Activated naive CD8-positive, alpha-beta T cell treated with anti-CD3 and anti-CD28 coated beads for 36 hours (primary cell): ENCODE measurements at regions not wholly inside any gene's neighbourhood (a gene's known extent, or its start where the extent isn't known, plus 50 kb on each side); places are given as distances from the start of the nearest gene placed in this dataset.

Experiments
- DNase-seq: peaks from one replicate; pipeline ENCODE4 v3.0.0; 2021
- H3K27ac Mint-ChIP-seq: one replicate; pipeline ENCODE4 v1.8.0; 2022; ENCODE audit warnings: mild to moderate bottlenecking, moderate library complexity, mixed read lengths
- H3K27me3 Mint-ChIP-seq: one replicate; pipeline ENCODE4 v1.8.0; 2022; ENCODE audit warnings: mild to moderate bottlenecking, mixed read lengths
- H3K36me3 Mint-ChIP-seq: one replicate; pipeline ENCODE4 v1.8.0; 2021; ENCODE audit warnings: mild to moderate bottlenecking, mixed read lengths
- H3K4me1 Mint-ChIP-seq: one replicate; pipeline ENCODE4 v1.8.0; 2021; ENCODE audit warnings: mixed read lengths
- H3K4me3 Mint-ChIP-seq: one replicate; pipeline ENCODE4 v1.8.0; 2022; ENCODE audit warnings: mild to moderate bottlenecking, moderate library complexity, mixed read lengths
- H3K9me3 Mint-ChIP-seq: one replicate; pipeline ENCODE4 v1.8.0; 2022; ENCODE audit warnings: mixed read lengths

DNA sequence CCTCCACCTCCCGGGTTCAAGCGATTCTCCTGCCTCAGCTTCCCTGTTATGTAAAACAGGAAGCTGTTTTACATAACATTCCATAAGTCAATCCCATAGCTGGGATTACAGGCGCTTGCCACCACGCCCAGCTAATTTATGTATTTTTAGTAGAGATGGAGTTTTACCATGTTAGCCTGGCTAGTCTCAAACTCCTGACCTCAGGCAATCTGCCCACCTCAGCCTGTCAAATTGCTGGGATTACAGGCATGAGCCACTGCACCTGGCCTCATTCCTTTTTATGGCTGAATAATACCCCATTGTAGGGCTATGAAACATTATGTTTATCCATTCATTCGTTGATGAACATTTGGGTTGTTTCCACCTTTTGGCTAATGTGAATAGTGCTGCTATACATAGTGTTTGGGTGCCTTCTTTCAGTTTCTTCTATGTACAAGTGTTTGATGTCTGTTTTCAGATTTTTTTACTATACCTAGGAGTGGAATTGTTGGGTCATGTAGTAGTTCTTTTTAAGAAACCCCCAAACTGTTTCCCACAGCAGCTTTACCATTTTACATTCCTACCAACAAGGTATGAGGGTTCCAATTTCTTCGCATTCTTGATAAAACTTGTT, 138.7 kb upstream of the COL21A1 start:
- H3K4me1 Mint-ChIP-seq: no peaks in the 10 kb centered on the region
- DNase-seq: no peak
- peaks cover 9% of the 10 kb centered on the region for H3K9me3 Mint-ChIP-seq
- H3K27me3 Mint-ChIP-seq: peaks cover 31% of the 10 kb centered on the region
- no peak overlapping the region for H3K4me3 Mint-ChIP-seq
- H3K36me3 Mint-ChIP-seq: no peaks in the 10 kb centered on the region
- no peak overlapping the region for H3K27ac Mint-ChIP-seq

DNA sequence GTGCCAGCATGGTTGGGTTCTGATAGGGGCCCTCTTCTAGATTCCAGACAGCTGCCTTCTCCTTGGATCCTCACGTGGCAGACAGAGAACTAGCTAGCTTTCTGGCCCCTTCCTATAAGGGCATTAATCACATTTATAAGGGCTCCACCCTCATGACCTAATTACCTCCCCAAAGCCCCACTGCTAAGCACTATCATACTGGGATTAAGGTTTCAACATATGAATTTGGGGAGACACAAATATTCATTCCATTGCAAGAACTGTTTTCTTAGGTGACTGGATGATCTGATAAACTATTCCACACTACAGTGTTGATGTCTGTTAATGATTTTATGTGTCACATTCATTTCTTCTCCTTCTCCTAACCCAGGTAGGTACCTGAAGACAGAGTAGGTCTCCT, 135.8 kb upstream of the COL21A1 start:
- Mint-ChIP-seq H3K36me3 (no peaks in the 10 kb centered on the region), H3K27ac (no peak overlapping the region), H3K4me1 (no peaks in the 10 kb centered on the region), H3K4me3 (no peak overlapping the region), H3K27me3 (peaks cover 8% of the 10 kb centered on the region), H3K9me3 (no peaks in the 10 kb centered on the region)
- DNase-seq: no peak

DNA sequence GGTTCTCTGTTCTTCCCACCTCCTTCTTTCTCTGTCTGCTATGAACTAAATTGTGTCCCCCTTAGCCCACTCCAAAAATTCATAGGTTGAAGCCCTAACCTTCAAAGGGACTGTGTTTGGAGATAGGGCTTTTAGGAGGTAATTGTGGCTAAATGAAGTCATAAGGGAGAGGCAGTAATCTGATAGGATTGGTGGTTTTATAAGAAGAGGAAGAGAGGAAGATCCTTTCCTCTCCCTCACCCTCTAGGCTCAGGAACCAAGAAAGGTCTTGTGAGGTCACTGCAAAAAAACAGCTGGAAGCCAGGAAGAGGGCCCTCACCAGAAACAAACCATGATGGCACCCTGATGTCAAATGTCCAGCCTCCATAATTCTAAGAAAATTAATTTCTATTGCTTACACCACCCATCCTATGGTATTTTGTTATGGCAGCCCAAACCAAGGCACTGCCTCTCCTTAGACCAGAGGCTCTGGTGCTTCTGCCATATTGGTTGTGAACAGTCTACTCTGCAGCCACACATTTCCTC, 135.1 kb upstream of the COL21A1 start:
- Mint-ChIP-seq H3K4me3 (no peak overlapping the region), H3K4me1 (no peaks in the 10 kb centered on the region), H3K27ac (no peak overlapping the region), H3K36me3 (no peaks in the 10 kb centered on the region), H3K9me3 (no peaks in the 10 kb centered on the region), H3K27me3 (peaks cover 7% of the 10 kb centered on the region)
- no peak for DNase-seq

DNA sequence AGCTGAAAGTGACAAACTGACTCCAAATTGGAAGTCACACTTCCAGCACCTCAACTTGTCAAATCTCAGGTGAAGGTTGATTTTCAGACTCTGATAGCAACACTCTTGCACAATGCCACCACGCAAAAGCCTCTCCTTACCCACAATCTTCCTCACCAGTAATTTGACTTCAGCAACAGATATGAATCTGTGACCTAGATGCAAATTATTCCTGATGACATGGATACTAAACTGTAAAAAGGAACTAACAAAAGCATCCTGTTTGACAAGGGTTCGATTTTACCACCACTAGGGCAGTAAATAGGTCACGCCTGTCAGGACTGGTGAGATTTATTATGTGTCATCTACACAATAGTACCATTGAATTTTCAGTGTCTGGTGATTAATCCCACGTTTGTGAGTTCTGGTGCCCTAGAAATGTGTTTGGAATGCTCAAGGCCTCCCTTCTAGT, 134.4 kb upstream of the COL21A1 start:
- DNase-seq: no peak
- H3K4me3 Mint-ChIP-seq: no peak overlapping the region
- no peak overlapping the region for H3K27ac Mint-ChIP-seq
- H3K9me3 Mint-ChIP-seq: no peaks in the 10 kb centered on the region
- H3K36me3 Mint-ChIP-seq: no peaks in the 10 kb centered on the region
- H3K27me3 Mint-ChIP-seq: peaks cover 7% of the 10 kb centered on the region
- H3K4me1 Mint-ChIP-seq: no peaks in the 10 kb centered on the region

DNA sequence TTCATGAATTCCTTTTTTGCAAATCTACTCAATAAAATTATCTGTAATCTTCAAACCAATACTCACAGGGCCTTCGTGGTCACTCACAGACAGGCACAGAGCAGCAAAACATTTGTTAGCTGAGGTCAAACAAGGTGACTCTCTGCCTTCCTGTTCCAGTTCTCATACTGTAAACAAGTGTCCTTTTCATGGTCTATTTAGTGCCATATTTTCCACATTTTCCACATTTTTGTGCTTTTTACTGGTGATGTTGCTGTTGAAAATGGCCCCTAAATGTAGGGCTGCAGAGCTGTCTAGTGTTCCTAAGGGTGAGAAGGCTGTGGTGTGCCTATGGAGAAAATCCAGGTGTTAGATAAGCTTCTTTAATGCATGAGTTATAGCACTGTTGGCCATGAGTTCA, 133.1 kb upstream of the COL21A1 start:
- Mint-ChIP-seq H3K27ac (no peak overlapping the region), H3K4me1 (no peaks in the 10 kb centered on the region), H3K27me3 (peaks cover 7% of the 10 kb centered on the region)

DNA sequence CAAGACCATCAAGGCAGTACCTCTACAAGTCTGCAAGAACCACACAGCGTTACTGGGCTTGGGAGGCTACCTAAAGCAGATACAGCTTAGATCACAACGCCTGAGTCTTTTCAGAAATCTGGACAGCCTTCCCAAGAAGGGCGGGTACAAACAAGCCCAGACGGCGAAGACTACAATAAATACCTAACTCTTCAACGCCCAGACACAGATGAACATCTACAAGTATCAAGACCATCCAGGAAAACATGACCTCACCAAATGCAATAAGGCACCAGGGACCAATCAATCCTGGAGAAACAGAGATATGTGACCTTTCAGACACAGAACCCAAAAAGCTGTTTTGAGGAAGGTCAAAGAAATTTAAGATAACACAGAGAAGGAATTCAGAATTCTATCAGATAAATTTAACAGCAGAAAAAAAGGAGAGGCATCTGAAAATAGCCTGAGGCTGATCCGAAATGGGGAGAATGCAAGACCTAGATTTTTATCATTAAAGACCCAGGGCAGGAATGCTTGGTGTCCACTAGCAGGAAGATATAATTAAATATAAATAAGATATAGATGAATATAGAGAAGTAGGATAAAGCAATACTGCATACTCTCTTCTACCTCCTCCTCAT, 131.7 kb upstream of the COL21A1 start:
- H3K4me3 Mint-ChIP-seq: no peak overlapping the region
- H3K9me3 Mint-ChIP-seq: no peaks in the 10 kb centered on the region
- H3K4me1 Mint-ChIP-seq: no peaks in the 10 kb centered on the region
- H3K27ac Mint-ChIP-seq: no peak overlapping the region
- H3K27me3 Mint-ChIP-seq: peaks cover 8% of the 10 kb centered on the region
- H3K36me3 Mint-ChIP-seq: no peaks in the 10 kb centered on the region
- DNase-seq: no peak

More for the DNA sequence above, 133.1 kb upstream of the COL21A1 start:
- DNase-seq: no peak
- H3K36me3 Mint-ChIP-seq: no peaks in the 10 kb centered on the region
- no peak overlapping the region for H3K4me3 Mint-ChIP-seq
- no peaks in the 10 kb centered on the region for H3K9me3 Mint-ChIP-seq

DNA sequence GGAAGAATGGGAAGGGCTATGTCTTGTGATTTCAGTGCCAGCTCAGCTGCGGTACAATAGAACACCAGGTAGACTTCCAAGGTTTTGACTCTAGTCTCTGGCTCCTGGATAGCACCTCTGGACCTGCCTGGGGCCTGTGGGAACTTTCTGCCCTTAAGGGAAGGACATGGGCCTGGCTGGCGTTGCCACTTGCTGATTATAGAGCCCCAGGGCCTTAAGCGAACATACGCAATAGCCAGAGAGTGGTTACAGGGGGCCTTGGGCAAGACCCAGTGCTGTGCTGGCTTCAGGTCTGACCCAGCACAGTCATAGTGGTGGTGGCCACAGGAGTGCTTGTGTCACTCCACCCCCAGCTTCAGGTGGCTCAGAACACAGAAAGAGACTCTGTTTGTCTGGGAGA, 131.1 kb upstream of the COL21A1 start:
- H3K36me3 Mint-ChIP-seq: no peaks in the 10 kb centered on the region
- DNase-seq: no peak
- no peak overlapping the region for H3K4me3 Mint-ChIP-seq
- H3K27me3 Mint-ChIP-seq: peaks cover 8% of the 10 kb centered on the region
- H3K27ac Mint-ChIP-seq: no peak overlapping the region
- no peaks in the 10 kb centered on the region for H3K4me1 Mint-ChIP-seq
- H3K9me3 Mint-ChIP-seq: no peaks in the 10 kb centered on the region

DNA sequence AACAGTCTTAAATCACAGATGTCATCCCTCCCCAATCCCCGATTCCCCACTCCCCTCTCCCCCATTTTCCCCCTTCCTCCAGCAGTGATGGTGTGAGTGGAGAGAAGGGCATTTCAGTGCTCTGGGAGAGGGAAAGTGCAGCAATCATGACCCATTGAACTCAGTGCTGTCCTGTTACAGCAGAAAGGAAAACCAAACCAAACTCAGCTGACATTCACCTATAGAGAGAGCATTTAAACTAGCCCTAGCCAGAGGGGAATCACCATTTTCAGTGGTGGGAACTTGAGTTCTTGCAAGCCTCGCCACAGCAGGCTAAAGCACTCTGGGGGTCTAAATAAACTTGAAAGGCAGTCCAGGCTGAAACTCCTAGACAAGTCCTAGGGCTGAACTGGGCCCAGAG, 129.9 kb upstream of the COL21A1 start:
- Mint-ChIP-seq H3K9me3 (no peaks in the 10 kb centered on the region), H3K4me1 (no peaks in the 10 kb centered on the region), H3K4me3 (no peak overlapping the region), H3K27ac (no peak overlapping the region), H3K27me3 (peaks cover 4% of the 10 kb centered on the region), H3K36me3 (no peaks in the 10 kb centered on the region)
- no peak for DNase-seq

DNA sequence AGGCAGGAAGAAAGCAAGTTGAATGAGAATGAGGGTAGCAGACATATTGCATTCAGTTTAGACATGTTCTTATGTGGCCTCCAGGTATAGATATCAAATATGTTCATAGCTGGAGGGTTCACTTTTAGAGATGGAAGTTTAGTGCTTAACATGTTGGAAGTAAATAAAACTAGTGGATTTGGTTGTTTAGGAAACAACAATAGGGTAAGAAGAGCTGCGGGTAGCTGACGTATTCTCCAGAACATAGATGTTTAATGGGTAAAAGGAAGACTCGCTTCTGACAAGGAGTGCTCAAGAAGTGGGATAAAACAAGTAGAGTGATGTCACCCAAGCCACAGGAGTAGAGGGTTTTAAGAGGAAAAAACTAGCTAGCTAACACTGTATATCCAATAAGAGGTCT, 128.4 kb upstream of the COL21A1 start:
- Mint-ChIP-seq H3K4me1 (no peaks in the 10 kb centered on the region), H3K27ac (no peak overlapping the region), H3K9me3 (no peaks in the 10 kb centered on the region), H3K27me3 (peaks cover 4% of the 10 kb centered on the region), H3K4me3 (no peak overlapping the region), H3K36me3 (no peaks in the 10 kb centered on the region)
- DNase-seq: no peak

DNA sequence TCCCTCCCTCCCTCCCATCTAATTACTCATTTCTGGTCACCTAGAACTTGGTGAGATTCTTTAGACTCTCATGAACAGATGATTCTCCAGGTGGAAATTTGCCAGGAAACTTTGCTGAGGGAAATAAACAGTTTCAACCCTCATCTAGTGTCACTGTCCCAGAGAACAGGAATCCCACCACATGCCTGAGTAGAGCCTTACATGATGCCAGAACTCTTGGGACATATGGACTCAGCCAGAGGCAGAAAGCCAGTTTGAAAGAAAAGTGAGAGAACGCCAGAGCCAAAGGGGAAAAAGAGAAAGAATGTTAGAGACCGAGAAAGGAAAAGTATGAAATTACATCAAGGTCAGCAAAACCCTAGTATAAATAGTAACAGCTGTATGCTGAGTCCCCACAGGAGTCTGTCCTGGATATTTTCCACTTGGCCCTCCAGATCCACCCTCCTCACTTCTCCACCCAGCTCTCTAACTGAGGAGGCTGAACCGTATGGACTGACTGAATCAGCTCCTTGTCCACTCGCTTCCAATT, 127.5 kb upstream of the COL21A1 start:
- Mint-ChIP-seq H3K27ac (no peak overlapping the region), H3K4me1 (peaks cover 5% of the 10 kb centered on the region), H3K9me3 (no peaks in the 10 kb centered on the region), H3K4me3 (no peak overlapping the region), H3K36me3 (no peaks in the 10 kb centered on the region), H3K27me3 (peaks cover 4% of the 10 kb centered on the region)
- no peak for DNase-seq

DNA sequence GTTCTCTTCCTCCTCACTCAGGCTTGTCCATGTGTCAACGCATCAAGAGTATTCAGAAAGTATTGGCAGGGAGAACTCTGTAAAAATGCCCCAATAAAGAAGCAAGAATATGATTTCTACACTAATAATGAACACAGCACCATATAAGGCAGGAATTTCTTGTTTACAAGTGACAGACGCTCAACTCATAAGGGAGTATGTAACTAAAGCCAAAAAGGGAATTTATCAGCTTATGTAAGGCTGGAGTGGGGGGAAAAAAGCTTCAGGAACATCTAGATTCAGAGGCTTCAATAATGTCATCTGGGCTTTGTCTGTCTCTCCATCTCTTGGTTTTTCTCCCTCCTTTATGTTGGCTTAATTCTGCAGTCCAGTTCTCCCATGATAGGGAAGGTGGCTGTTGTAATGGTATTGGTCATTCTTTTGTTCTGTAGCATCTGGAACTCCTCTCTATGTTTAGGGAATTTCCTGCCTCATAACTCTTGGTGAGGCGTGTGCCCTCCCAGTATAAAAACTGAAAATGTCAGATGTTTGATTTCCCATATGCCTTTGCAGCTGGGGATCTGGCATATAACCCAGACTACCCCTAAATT, 125.1 kb upstream of the COL21A1 start:
- Mint-ChIP-seq H3K27ac (no peak overlapping the region), H3K27me3 (peaks cover 4% of the 10 kb centered on the region), H3K36me3 (no peaks in the 10 kb centered on the region), H3K4me3 (no peak overlapping the region), H3K4me1 (peaks cover 5% of the 10 kb centered on the region), H3K9me3 (no peaks in the 10 kb centered on the region)
- DNase-seq: no peak

DNA sequence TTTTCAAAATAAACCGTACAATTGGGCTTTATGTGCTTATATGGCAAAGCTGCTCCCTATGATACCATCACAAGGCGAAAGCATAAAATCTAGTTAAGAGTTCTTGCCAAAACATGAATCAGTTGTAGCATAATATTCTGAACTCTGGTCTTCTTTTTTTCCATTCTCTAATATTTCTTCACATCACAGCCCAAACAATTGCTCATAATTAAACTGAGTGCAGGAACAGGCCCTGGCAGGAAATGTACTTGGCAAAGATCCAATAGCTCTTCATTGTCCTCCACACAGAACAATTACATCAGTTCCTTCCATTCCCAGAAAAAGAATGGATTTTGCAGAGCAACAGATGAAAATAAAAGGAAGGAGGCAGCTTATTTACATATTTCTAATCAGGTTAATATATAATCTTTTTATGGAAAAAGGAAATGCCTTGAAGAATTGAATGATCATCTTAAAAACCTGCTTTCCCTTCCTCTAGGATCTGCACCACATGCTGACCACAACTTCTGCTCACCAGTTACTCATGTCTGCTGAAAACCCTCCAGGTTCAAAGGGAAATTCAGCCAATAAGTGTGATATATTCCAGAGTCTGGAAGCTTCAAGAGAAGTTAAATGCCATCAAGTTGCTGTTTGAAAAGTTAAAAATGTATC, 123.3 kb upstream of the COL21A1 start:
- Mint-ChIP-seq H3K4me3 (no peak overlapping the region), H3K4me1 (peaks cover 5% of the 10 kb centered on the region), H3K36me3 (no peaks in the 10 kb centered on the region), H3K27ac (no peak overlapping the region), H3K9me3 (no peaks in the 10 kb centered on the region), H3K27me3 (peaks cover 4% of the 10 kb centered on the region)
- DNase-seq: no peak

DNA sequence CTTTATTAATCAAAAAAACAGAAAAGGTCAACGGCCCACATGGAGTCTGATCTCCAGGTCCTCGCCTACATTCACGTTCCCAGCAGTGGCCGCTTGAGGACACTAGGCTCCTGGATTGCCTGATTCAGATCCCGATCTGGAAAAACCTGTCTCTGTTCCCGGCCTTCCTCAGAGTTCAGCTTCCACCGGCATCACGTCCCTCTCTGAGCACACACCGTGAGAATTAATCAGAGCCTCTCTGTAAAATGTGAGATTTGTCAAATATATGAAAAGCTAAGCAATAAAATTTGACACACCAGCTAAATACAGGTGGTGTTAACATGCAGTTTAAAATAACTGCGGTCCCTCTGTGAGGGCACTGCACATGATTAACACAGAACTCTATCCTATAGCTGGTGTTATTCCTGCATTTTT, 122.8 kb upstream of the COL21A1 start:
- Mint-ChIP-seq H3K27me3 (peaks cover 4% of the 10 kb centered on the region), H3K4me1 (peaks cover 5% of the 10 kb centered on the region), H3K36me3 (no peaks in the 10 kb centered on the region), H3K9me3 (no peaks in the 10 kb centered on the region), H3K4me3 (no peak overlapping the region), H3K27ac (no peak overlapping the region)
- no peak for DNase-seq

DNA sequence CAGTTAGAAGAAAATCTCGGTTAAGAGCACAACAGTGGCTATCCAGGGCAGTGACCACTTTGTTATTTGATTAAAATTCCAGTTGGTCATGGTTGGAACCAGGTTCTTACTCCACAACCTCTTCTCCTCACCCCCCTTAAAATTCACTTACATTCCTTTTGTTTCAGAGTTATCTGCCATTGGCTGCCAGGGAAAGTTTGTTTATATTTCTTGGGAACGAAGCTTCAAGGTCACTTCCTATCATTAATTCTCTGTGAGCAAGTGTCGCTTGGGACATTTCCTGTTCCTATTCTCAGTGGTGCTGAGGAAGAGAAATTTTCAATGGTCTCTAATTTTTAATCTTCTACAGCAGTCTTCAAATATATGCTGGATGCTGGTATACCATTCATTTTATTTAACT, 121.1 kb upstream of the COL21A1 start:
- Mint-ChIP-seq H3K27ac (no peak overlapping the region), H3K4me3 (no peak overlapping the region), H3K9me3 (no peaks in the 10 kb centered on the region), H3K4me1 (peaks cover 5% of the 10 kb centered on the region), H3K27me3 (no peaks in the 10 kb centered on the region), H3K36me3 (no peaks in the 10 kb centered on the region)
- DNase-seq: no peak

DNA sequence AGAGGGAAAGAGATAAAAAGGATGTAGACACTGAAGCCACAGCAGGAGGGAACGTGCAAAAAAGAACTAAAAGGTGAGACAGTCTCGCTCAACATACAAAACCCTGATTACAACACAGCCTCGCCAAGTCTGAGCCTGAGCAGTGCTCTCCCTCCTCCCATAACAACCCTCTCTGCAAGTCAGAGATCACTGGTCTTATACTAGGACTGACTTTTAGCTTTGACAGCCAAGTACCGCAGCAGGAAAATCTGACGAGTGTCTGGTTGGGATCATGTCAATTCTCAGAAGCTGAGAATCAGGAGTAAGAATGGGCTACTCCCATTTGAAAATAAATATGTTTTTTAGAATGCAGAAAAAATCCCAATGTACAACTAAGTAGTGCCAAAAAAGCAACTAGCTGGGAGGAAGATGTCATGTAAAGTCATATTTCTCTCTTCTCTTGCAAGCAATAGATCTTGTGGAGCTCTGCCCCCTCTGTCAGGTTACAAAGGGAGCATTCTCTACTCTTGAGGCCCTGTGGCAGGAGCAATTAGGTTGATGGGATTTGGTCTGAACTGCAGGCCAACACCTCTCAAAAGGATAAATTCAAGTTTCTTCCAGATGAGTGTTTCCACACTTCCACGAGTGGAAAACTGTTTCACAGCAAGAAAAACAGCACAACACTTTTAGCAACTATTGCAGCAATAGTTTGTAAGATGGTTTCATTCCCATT, 118.9 kb upstream of the COL21A1 start:
- no peaks in the 10 kb centered on the region for H3K36me3 Mint-ChIP-seq
- H3K4me1 Mint-ChIP-seq: peaks cover 5% of the 10 kb centered on the region
- no peak for DNase-seq
- H3K27ac Mint-ChIP-seq: no peak overlapping the region
- no peak overlapping the region for H3K4me3 Mint-ChIP-seq
- H3K27me3 Mint-ChIP-seq: no peaks in the 10 kb centered on the region
- no peaks in the 10 kb centered on the region for H3K9me3 Mint-ChIP-seq
